SKM-1 treated with dmso at 0.1 percent for 144 hours (cell line): ENCODE measurements at regions not wholly inside any gene's neighbourhood (a gene's known extent, or its start where the extent isn't known, plus 50 kb on each side); places are given as distances from the start of the nearest gene placed in this dataset.

Experiments used
- DNase-seq: peaks from one replicate; lab custom pipeline; 2025; ENCODE audit not compliant: unreplicated experiment; lab: John Stamatoyannopoulos, UW

DNA sequence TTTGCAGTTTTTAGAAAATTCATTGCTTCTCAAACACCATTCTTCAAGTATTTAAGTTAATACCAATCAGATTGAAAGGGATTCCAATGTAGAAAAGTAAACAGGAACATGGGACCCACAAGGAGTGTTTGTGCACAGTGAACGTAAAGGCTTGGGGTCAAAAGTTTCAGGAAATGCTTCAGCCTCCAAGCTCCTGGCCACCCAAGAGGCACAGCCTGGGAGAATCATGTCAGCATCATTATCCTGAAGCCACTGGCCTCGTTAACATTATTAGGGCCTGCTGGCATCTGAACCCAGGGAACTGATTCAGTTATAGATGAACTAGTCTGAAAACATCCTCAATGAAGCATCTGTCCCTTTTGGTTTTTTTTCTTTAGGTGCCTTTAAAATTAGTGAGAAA lies 122.9 kb downstream of the NXNL2 start:
- no peak for DNase-seq

DNA sequence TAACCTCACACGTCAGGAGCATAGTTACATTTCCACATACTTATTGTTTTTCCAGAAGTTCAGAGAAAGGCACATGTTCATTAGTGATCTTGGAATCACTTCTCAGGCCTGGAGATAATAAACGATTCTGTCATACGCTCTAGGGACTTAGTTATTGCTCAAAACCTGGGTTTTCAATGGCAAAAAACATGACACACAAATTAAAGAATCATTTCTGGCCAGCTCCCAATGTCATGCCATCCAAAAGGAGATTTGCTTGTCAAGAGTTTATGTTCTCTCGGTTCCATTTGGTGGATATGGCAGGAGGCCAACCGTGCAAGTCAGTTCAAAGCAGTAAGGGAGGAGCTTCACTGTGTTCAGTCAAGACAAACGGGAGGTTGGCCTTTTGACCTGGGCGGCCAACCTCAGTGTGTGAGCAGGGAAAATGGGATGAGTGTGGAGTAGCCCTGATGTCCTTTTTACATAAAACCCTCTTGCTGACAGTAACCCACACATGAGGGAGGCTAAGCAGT lies 123.4 kb downstream of the NXNL2 start:
- DNase-seq = no peak

DNA sequence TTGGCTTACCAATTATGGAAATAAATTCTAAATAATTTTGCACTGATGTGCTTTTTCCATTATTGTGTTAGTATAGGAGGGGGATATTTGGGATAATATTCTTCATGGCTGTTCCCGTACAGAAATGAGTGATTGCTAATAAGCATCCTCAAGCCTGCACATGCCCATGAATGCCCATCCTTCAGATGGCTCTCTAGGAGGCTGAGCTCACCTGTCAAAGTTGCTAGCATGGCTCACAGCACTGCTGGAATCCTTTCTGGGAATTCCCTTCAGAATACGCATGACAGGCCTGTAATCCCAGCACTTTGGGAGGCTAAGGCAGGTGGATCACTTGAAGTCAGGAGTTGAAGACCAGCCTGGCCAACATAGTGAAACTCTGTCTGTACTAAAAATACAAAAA lies 124.1 kb downstream of the NXNL2 start:
- no peak for DNase-seq

DNA sequence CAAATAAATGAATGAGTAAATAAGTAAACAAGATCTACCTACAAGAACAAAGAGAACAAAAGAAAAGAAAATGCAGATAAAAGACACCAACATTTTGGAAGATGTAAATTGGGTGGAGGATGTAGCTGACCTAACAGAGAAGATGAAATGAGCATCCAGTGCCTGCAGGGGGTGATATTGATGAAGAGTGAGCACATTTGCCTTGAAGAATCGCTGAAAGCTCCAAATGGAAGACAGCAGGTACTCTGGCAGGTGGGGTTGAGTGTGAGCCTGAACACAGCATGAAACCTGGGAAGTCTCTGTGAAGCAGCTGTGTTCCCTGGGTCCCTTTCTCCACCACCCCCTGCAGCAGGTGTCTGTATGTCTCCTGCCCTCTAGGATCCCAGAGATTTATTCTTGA lies 125.6 kb downstream of the NXNL2 start:
- DNase-seq = no peak

DNA sequence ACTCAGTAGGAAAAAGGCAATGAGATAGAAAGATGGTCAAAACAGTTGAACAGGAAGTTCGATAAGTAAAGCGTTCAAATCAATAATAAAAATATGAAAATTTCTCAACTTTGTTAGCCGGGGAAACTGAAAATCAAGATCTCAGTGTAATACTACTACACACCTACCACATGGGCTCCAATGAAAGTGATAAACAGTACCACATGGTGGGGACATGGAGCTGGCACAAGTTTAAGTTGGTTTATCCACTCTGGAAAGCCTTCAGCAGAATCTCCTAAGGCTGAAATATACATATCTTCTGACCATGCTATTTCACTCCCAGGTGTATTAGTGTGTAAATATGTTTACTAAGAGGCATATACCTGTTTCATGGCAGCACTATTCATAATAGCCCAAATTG lies 126.8 kb downstream of the NXNL2 start:
- no peak for DNase-seq

DNA sequence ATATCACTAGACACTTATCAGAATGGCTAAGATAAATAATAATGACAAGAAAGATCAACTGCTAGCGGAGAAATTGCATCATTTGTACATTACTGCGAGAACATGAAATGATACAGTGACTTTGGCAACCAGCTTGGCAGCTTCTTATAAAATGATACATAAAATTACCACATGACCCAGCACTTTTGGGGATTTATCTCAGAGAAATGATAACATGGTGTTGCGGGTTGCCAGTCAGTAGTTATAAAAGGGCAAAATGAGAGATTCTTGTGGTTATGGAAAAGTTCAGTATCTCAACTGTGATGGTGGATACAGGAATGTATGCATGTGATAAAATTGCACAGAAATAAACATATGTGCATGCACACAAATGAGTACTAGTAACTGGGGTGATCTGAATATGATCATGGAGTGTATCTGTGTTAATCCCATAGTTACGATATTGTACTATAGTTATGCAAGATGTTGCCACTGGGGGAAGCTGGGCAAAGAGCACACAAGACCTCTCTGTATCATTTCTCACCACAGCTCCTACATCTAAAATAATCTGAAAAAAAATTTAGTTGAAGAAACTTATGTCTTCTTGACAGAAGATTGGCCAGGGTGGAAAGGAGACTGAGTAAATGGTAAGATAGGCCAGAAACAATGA lies 128.9 kb downstream of the NXNL2 start:
- no peak for DNase-seq

DNA sequence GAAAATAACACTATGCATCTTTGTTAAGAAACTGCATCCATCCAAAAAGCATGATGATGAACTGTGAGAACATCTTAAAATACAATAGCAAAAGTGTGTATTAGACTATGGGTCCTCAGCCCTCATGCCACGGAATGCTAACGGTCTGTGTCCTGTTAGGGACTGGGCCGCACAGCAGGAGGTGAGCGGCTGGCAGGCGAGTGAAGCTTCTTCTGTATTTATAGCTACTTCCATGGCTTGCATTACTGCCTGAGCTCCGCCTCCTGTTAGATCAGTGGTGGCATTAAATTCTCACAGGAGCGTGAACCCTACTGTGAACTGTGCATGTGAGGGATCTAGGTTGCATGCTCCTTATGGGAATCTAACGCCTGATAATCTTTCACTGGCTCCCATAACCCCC lies 129.8 kb downstream of the NXNL2 start:
- no peak for DNase-seq

DNA sequence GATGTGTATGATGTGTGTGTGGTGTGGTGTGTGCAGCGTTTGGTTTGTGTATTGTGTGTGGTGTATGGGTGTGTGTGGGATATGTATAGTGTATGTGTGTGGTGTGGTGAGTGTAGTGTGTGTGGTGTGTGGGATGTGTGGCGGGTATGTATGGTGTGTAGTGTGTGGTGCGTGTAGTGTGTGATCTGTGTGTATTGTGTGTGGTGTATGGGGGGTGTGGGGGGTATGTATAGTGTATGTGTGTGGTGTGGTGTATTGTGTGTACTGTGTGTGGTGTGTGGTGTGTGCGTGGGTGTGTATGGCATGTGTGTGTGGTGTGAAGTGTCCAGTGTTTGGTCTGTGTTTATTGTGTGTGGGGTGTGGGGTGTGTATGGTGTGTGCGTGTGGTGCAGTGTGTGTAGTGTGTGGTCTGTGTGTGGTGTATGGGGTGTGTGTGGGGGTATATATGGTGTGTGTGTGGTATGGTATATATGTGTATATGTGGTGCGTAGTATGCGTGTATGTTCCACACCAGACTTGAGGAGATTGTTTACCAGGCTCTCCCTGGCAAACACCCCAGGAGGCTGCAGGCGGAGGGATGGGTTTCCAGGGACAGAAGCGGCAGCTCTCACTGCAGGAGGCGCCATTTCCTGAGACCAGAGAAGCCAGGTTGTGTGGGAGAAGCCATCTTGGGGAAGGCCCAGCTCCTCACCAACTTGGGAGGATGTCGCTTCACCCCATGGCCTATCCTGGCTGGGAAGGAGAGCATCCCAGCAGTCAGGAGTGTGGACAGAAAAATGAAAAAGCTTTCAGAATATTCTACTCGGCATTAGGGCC lies 138.1 kb downstream of the NXNL2 start:
- no peak for DNase-seq

DNA sequence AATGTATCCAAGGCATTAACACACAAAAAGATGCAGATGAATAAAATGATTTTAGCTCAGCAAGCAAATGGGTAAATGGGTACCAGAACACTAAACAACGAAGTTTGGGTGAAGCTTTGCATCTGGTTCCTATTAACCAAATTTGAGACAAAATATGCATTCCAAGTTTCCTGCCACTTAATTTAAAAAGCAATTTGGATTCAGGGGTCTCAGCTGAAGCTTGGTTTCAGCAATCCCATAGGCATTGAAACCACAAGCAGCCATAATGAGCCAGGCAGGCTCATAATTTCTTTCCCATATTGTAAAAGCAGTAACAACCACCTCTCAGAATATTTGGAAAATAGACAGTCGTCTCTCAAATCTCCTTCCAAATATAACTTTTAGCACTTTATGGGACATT lies 138.9 kb downstream of the NXNL2 start:
- no peak for DNase-seq

DNA sequence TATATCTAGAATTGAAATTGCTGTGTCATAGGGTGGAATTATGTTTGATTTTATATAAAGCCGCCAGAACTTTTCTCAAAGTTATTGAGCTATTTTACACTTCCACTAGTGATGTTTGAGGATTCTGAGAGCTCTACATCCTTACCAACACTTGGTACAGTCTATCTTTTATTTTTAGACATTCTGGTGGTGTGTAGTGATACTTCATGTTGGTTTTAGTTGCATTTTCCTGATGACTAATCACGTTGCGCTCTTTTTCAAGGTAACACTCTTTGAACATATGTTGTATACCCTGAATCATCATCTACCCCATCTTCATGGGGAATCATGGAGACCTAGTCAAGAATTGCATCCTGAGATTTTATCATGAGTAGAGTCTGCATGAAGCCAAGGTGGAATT lies 141.7 kb downstream of the NXNL2 start:
- no peak for DNase-seq

DNA sequence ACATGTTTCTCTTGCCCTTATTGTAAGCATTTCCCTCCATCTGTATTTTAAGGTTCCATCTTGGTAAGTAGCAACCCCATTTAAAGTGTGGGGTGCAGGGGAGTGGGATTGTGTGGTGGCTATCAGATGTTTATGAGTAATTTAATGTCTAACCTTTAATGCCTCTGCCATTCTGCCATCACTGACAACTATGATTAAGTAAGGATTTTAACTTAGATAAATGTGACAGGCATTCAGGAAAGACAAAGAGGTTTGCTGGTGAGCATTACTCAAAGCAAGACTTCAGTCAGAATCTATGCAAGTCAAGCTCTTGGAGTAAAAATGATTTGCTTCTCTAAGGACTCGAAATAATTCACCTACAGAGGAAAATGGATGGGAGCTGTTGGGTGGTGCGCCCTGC lies 143.0 kb downstream of the NXNL2 start:
- no peak for DNase-seq

DNA sequence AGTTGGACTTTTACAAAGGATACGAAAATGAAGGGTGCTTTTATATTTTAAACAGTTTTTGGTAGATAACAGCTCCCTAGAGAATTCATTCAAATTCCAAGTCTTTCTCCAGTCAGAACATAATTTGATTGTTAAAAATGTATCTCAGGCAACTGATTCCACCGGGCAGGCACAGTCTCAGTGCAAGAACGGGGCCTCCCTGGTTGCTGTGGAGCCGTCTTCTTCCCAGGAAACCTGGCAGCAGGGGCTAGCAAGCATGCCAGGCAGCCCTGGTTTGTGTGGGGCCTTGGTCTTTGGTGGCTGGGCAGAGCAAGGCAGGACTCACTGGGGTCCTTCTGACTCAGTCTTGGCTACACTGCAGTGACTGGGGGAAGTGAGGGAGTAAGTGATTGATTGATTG lies 143.5 kb downstream of the NXNL2 start:
- no peak for DNase-seq

DNA sequence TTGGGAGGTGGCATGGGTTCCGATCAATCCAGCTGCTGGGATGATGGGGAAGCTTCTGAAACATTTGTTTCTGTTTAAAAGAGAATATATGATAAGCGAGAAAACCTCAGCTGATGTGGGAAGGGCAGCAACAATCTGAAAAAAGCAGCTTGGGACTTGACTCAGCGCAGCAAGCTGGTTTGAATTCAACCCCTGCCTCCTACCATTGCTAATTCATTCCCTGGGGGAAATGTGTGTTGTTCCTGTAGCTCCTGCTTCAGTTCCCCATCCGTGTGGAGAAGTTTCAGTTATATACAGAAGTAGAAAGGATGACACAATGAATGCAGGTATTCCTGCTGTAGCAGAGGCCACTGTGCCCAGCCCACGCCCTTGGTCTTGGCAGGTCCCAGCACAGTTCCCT lies 145.1 kb downstream of the NXNL2 start:
- no peak for DNase-seq

DNA sequence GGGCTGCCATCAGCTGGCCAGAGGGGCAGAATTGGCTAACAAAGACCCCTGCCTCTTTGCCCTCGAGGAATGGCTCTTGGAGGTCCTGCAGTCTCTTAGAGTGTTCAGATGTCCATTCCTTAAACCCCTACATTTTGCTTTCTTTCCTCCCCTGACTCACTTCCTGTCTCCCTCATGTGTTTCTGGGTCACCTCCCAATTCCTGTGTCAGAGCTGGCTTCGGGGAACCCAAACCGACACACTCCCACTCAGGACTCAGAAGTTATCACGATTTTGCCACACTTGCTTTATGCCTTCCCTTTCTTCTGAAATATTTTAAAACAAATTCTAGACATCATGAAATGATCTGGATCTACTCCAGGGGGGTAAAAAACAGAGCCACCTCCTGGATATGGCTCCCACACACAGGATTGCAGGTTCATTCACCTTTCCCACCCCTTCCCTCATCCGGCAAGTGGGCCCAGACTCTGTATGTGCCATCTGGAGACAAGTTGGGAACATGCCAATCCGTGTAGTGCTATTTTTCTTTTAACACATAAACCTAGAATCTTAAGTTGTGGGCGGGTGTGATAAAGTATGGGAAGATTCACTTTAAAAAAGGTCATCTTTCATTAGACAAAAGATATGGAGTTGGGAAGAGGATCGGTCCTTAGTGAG lies 145.7 kb downstream of the NXNL2 start:
- DNase-seq = no peak

DNA sequence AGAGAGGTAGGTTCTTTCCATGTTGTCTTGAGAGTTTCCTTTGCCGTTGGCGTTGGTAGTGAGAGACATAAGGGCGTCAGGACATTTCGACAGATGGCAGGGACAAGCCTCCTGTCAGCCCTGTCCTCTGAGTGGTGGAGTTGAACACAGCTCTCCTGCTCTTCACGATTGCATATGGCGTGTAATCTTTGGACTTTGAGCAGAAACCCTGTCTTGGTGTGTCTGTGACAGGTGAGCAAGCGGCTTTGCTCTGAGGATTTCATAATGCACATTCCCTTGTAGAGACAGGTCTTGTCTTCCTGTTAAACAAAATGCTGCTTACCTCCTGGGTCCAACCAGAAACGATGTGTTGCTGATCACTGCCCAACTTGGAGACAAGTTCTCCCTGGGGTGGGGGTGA lies 146.5 kb downstream of the NXNL2 start:
- no peak for DNase-seq

DNA sequence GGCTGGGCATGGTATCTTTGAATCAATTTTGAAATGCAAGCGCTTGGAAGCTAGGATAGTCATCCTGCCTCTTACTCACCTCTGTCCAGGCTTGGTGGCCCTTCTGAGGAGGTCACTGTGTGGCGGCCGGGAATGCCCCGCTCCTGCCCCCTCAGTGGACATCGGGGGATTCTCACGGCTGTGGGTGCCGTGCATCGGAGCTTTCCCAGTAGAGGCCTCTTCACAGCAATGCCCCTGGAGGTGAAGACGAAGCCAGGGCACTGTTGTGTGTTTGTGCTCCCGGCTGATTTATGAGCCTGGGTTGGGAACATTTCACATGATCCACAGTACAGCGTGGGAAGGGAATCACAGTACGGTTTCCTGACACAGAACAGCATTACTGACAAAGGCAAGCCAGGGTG lies 147.5 kb downstream of the NXNL2 start:
- no peak for DNase-seq

DNA sequence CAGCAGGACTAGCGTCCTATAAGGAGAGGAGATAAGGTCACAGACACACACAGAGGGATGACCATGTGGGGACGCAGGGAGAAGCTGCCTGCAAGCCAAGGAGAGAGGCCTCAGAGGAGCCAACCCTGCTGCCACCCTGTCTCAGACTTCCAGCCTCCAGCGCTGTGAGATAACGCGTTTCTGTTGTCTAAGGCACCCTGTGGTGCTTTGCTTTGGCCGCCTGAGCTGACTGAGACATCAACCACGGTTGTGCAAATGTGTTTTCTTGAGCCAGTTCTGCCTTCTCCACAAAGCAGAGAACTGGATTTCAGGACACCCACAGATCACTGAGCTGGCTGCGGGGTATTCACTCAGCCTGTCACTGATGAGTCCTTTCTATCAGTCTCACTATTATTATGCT lies 149.1 kb downstream of the NXNL2 start:
- no peak for DNase-seq

DNA sequence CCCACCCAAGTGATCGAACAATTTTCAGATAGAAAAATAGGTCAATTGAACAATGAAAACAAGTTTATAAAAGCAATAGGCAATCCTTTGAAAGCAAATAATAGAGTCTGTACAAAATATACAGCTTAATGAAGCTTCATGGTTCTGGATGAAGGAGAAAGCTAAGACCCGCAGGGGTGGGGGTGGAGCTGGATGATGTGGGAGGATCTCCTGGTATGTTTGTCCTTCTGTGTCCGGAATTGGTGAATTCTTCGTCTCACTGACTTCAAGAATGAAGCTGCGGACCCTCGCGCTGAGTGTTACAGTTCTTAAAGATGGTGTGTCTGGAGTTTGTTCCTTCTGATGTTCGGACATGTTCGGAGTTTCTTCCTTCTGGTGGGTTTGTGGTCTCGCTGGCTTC lies 149.9 kb downstream of the NXNL2 start:
- DNase-seq = no peak

DNA sequence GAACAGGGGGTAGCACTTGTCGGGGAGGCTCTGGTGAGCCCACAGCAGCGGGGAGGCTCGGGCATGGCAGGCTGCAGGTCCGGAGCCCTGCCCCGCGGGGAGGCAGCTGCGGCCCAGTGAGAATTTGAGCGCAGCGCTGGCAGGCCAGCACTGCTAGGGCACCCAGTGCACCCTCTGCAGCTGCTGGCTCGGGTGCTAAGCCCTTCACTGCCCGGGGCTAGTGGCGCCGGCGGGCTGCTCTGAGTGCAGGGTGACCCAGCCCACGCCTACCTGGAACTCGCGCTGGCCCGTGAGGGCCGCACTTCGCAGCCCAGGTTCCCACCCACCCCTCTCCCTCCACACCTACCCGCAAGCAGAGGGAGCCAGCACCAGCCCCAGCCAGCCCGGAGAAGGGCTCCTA lies 151.0 kb downstream of the NXNL2 start:
- no peak for DNase-seq

DNA sequence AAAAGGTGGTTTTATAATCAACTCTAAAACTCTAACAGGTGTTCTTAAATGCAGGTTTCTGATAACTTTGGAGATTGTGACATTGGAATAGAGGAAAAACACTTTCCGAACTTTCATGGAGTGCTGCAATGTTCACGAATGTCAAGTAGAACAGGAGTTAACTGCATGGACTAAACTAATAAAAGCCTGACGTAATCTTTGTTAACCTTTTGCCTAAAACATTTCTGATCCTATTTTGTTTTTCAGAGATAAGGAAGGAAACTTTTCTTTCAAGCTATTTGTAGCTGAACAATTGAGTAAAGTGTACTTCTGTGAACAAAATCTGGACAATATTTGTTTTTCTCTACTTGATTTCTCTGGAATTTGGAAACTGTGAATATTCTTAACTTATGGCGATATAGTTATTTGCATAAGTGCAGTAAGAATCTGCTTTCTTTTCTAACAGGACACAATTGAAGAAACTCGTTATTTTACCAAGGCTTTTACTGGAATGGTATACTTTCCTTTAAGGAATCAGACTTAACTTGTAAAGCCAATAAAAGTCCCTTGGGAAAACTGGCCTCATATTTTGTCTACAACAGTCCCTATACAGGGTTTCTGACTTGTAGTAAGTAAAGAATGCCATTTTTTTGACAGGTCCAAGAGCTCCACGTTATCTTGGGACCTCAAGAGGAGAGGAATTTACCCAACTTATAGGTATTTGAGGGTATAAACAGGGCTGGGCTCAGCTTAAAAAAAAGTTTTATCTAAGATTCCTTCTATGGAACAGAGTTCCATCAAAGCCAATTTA lies 154.7 kb downstream of the NXNL2 start:
- DNase-seq = no peak

DNA sequence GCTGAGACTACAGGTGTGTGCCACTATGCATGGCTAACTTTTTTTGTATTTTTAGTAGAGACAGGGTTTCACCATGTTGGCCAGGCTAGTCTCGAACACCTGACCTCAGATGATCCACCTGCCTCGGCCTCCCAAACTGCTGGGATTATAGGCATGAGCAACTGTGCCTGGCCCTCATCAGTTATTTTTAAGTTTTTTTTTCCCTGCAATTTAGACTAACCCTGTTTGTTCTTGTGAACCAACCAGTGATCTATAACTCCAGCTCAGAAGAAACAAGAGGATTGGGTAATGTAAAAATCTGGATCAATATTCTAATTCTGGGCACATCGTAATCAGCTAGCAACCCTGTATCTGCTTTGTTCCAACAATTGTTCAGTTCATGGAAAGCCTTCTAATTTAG lies 155.7 kb downstream of the NXNL2 start:
- DNase-seq = no peak
